Endodermal cell (in vitro differentiated cells): ENCODE measurements at regions not wholly inside any gene's neighbourhood (a gene's known extent, or its start where the extent isn't known, plus 50 kb on each side); places are given as distances from the start of the nearest gene placed in this dataset.

ENCODE experiments used
- DNase-seq: peaks from one replicate; pipeline ENCODE4 v3.0.0-alpha.2; 2017
- H3K27ac ChIP-seq: 2 replicates; pipeline ENCODE4 v1.5.1; 2013; ENCODE audit warnings: mild to moderate bottlenecking, low read depth, low read length, moderate library complexity
- H3K27me3 ChIP-seq: 2 replicates; pipeline ENCODE4 v1.6.1; 2013; ENCODE audit warnings: mild to moderate bottlenecking, low read length, moderate library complexity; ENCODE audit not compliant: insufficient read depth, control insufficient read depth, poor library complexity, severe bottlenecking
- H3K36me3 ChIP-seq: 2 replicates; pipeline ENCODE4 v1.7.0; 2013; ENCODE audit warnings: mild to moderate bottlenecking, low read length, moderate library complexity; ENCODE audit not compliant: control insufficient read depth, insufficient read depth
- H3K4me1 ChIP-seq: one replicate; pipeline ENCODE4 v1.7.0; 2013; ENCODE audit warnings: low read length; ENCODE audit not compliant: control insufficient read depth, insufficient read depth
- H3K4me3 ChIP-seq: 2 replicates; pipeline ENCODE4 v1.5.1; 2013; ENCODE audit warnings: mild to moderate bottlenecking, low read length, moderate library complexity
- H3K9ac ChIP-seq: 2 replicates; pipeline ENCODE4 v1.6.1; 2013; ENCODE audit warnings: mild to moderate bottlenecking, low read length, moderate library complexity; ENCODE audit not compliant: poor library complexity, severe bottlenecking; ENCODE audit errors: extremely low read depth
- H3K9me3 ChIP-seq: 2 replicates; pipeline ENCODE4 v1.6.1; 2013; ENCODE audit warnings: mild to moderate bottlenecking, low read length, moderate library complexity; ENCODE audit not compliant: control insufficient read depth
- H3K27ac Mint-ChIP-seq: 2 replicates; pipeline ENCODE4 v1.8.0; 2020; ENCODE audit warnings: mixed read lengths
- H3K27me3 Mint-ChIP-seq: 2 replicates; pipeline ENCODE4 v1.8.0; 2021; ENCODE audit warnings: mild to moderate bottlenecking, mixed read lengths; ENCODE audit not compliant: insufficient read depth
- H3K36me3 Mint-ChIP-seq: 2 replicates; pipeline ENCODE4 v1.8.0; 2020; ENCODE audit warnings: low read depth, mixed read lengths
- H3K4me1 Mint-ChIP-seq: 2 replicates; pipeline ENCODE4 v1.8.0; 2020; ENCODE audit warnings: mixed read lengths
- H3K4me3 Mint-ChIP-seq: 2 replicates; pipeline ENCODE4 v1.8.0; 2020; ENCODE audit warnings: mild to moderate bottlenecking, moderate library complexity, mixed read lengths
- H3K9me3 Mint-ChIP-seq: 2 replicates; pipeline ENCODE4 v1.8.0; 2020; ENCODE audit warnings: mild to moderate bottlenecking, mixed read lengths
- CTCF ChIP-seq: fragments of 200-600 bp; sonication (generic); conservative IDR thresholded peaks from 2 replicates; pipeline ENCODE4 v1.5.0; 2021; ENCODE audit warnings: antibody characterized with exemption, mild to moderate bottlenecking
- WGBS, 2 experiments: methylation state at CpG; one replicate each; pipeline versions ENCODE4 v1.1.5 to v1.1.7; 2013; ENCODE audit warnings: missing lambda C conversion rate in 2 of 2, mixed read lengths in 1 of 2; ENCODE audit not compliant: insufficient coverage in 1 of 2, insufficient read length in 1 of 2; 5-methylcytosine and 5-hydroxymethylcytosine counted together

GRCh38 chr9:99282406-99282805, 60.3 kb downstream of the SEC61B start:
- no peak overlapping the region for H3K27ac ChIP-seq
- no peak overlapping the region for H3K27ac Mint-ChIP-seq
- no peak overlapping the region for H3K4me3 ChIP-seq

GRCh38 chr9:99285965-99286364, 63.9 kb downstream of the SEC61B start:
- no peak overlapping the region for H3K4me3 Mint-ChIP-seq
- no peak for TF ChIP-seq CTCF
- no peaks in the 10 kb centered on the region for H3K9me3 ChIP-seq
- H3K4me1 ChIP-seq = no peaks in the 10 kb centered on the region
- no peak overlapping the region for H3K27ac ChIP-seq
- H3K36me3 ChIP-seq = no peaks in the 10 kb centered on the region
- H3K27me3 Mint-ChIP-seq = no peaks in the 10 kb centered on the region
- no peak overlapping the region for H3K4me3 ChIP-seq
- no peak overlapping the region for H3K9ac ChIP-seq
- no peaks in the 10 kb centered on the region for H3K9me3 Mint-ChIP-seq
- no peak for DNase-seq
- no peaks in the 10 kb centered on the region for H3K4me1 Mint-ChIP-seq
- no peak overlapping the region for H3K27ac Mint-ChIP-seq
- no peaks in the 10 kb centered on the region for H3K27me3 ChIP-seq
- 86 to 93% methylated on average over 3 to 6 of the region's 6 CpGs for WGBS, 2 experiments
- no peaks in the 10 kb centered on the region for H3K36me3 Mint-ChIP-seq

More at GRCh38 chr9:99282406-99282805, 60.3 kb downstream of the SEC61B start:
- Histone ChIP-seq H3K4me1 (no peaks in the 10 kb centered on the region), H3K27me3 (no peaks in the 10 kb centered on the region), H3K9me3 (no peaks in the 10 kb centered on the region), H3K9ac (no peak overlapping the region), H3K36me3 (no peaks in the 10 kb centered on the region)
- Mint-ChIP-seq H3K4me1 (no peaks in the 10 kb centered on the region), H3K27me3 (no peaks in the 10 kb centered on the region), H3K9me3 (no peaks in the 10 kb centered on the region), H3K4me3 (no peak overlapping the region), H3K36me3 (no peaks in the 10 kb centered on the region)
- 80% methylated on average over 1 of the region's 2 CpGs; no CpG with 5 or more reads in 1 of the 2 experiments for WGBS, 2 experiments
- TF ChIP-seq CTCF = no peak
- DNase-seq = no peak

GRCh38 chr9:99286536-99286935, 64.5 kb downstream of the SEC61B start:
- no peaks in the 10 kb centered on the region for H3K4me1 ChIP-seq
- Mint-ChIP-seq H3K4me3 (no peak overlapping the region), H3K27ac (no peak overlapping the region), H3K4me1 (peaks cover 6% of the 10 kb centered on the region), H3K9me3 (no peaks in the 10 kb centered on the region), H3K27me3 (no peaks in the 10 kb centered on the region), H3K36me3 (no peaks in the 10 kb centered on the region)
- DNase-seq = no peak
- WGBS, 2 experiments = 88% methylated on average over 3 of the region's 3 CpGs; no CpG with 5 or more reads in 1 of the 2 experiments
- H3K4me3 ChIP-seq = no peak overlapping the region
- no peak for TF ChIP-seq CTCF
- no peak overlapping the region for H3K9ac ChIP-seq
- no peaks in the 10 kb centered on the region for H3K27me3 ChIP-seq
- no peaks in the 10 kb centered on the region for H3K9me3 ChIP-seq
- no peaks in the 10 kb centered on the region for H3K36me3 ChIP-seq
- H3K27ac ChIP-seq = no peak overlapping the region
